DMS53 (cell line): ENCODE measurements at regions not wholly inside any gene's neighbourhood (a gene's known extent, or its start where the extent isn't known, plus 50 kb on each side); places are given as distances from the start of the nearest gene placed in this dataset.
A peak's percentile ranks its signal among the peaks of the same experiment; 100 is the strongest.
"Not testable (repeated sequence)": the region's sequence is repeated elsewhere in the genome, so short reads cannot be mapped to it uniquely, and the experiment has no call there.

Experiments
- DNase-seq: peaks from one replicate; lab custom pipeline; 2025; lab: John Stamatoyannopoulos, UW

- peak; percentile 90 for DNase-seq
Measured at GRCh38 chr1:55868026-55868425, 652.9 kb upstream of the USP24 start.

GRCh38 chr1:55867304-55867843 lies 652.2 kb upstream of the USP24 start:
- no peak for DNase-seq

- DNase-seq, result not testable (repeated sequence)
Measured at GRCh38 chr1:55865778-55866177, 650.6 kb upstream of the USP24 start.

GRCh38 chr1:55864251-55864650 lies 649.1 kb upstream of the USP24 start:
- no peak for DNase-seq

GRCh38 chr1:55861676-55862340 lies 646.6 kb upstream of the USP24 start:
- no peak for DNase-seq

- DNase-seq, result no peak
Measured at GRCh38 chr1:55860798-55861519, 645.8 kb upstream of the USP24 start.

GRCh38 chr1:55860326-55860725 lies 645.2 kb upstream of the USP24 start:
- no peak for DNase-seq

- DNase-seq, result no peak
Measured at GRCh38 chr1:55854911-55855310, 639.7 kb upstream of the USP24 start.

- DNase-seq, result peak; percentile 43
Measured at GRCh38 chr1:55848906-55849305, 633.7 kb upstream of the USP24 start.

- no peak for DNase-seq
Measured at GRCh38 chr1:55846051-55846450, 630.9 kb upstream of the USP24 start.

GRCh38 chr1:55844322-55844721 lies 629.2 kb upstream of the USP24 start:
- DNase-seq, result no peak

GRCh38 chr1:55839626-55840025 lies 624.5 kb upstream of the USP24 start:
- no peak for DNase-seq

- no peak for DNase-seq
Measured at GRCh38 chr1:55839221-55839620, 624.1 kb upstream of the USP24 start.

- no peak for DNase-seq
Measured at GRCh38 chr1:55836086-55836485, 620.9 kb upstream of the USP24 start.

GRCh38 chr1:55833529-55834091 lies 618.4 kb upstream of the USP24 start:
- peak; percentile 34 for DNase-seq

GRCh38 chr1:55831759-55832158 lies 616.6 kb upstream of the USP24 start:
- DNase-seq, result no peak

- no peak for DNase-seq
Measured at GRCh38 chr1:55828044-55828443, 612.9 kb upstream of the USP24 start.

GRCh38 chr1:55827350-55827749 lies 612.2 kb upstream of the USP24 start:
- peak; percentile 56 for DNase-seq

- DNase-seq, result no peak
Measured at GRCh38 chr1:55826381-55827080, 611.4 kb upstream of the USP24 start.

GRCh38 chr1:55825461-55825860 lies 610.3 kb upstream of the USP24 start:
- no peak for DNase-seq

GRCh38 chr1:55824251-55824640 lies 609.1 kb upstream of the USP24 start:
- DNase-seq, result no peak

- peak; percentile 93 for DNase-seq
Measured at GRCh38 chr1:55823541-55824250, 608.5 kb upstream of the USP24 start.
